BJ (cell line): ENCODE measurements at regions not wholly inside any gene's neighbourhood (a gene's known extent, or its start where the extent isn't known, plus 50 kb on each side); places are given as distances from the start of the nearest gene placed in this dataset.

ENCODE experiments used
- CTCF ChIA-PET: fragments of 350-600 bp; formaldehyde crosslinking; extraction: SDS; loops from one replicate; lab custom pipeline; 2021; ENCODE audit warnings: antibody characterized with exemption, inconsistent platforms; lab: Yijun Ruan, JAX
- POLR2A ChIA-PET: fragments of 300-600 bp; sonication (Branson Sonifier 250); formaldehyde crosslinking; extraction: SDS; loops from one replicate; lab custom pipeline; 2021; ENCODE audit warnings: antibody characterized with exemption; lab: Charles Lee
- DNase-seq: peaks from one replicate; pipeline ENCODE4 v3.0.0-alpha.2; 2011; ENCODE audit warnings: low read depth
- H3K27me3 ChIP-seq: 2 replicates; pipeline ENCODE4 v1.6.0; 2011; ENCODE audit warnings: low read length; ENCODE audit not compliant: control insufficient read depth, insufficient read depth
- H3K36me3 ChIP-seq: 2 replicates; pipeline ENCODE4 v1.5.1; 2011; ENCODE audit warnings: low read length; ENCODE audit not compliant: control insufficient read depth, insufficient read depth
- H3K4me3 ChIP-seq: 2 replicates; pipeline ENCODE4 v1.5.1; 2011; ENCODE audit warnings: low read depth, mild to moderate bottlenecking, control low read depth, low read length
- CTCF ChIP-seq: IDR thresholded peaks from 2 replicates; pipeline ENCODE4 v1.5.1; 2011; ENCODE audit warnings: low read depth, mild to moderate bottlenecking, control low read depth, inconsistent platforms, low read length, moderate library complexity; ENCODE audit not compliant: insufficient read depth

DNA sequence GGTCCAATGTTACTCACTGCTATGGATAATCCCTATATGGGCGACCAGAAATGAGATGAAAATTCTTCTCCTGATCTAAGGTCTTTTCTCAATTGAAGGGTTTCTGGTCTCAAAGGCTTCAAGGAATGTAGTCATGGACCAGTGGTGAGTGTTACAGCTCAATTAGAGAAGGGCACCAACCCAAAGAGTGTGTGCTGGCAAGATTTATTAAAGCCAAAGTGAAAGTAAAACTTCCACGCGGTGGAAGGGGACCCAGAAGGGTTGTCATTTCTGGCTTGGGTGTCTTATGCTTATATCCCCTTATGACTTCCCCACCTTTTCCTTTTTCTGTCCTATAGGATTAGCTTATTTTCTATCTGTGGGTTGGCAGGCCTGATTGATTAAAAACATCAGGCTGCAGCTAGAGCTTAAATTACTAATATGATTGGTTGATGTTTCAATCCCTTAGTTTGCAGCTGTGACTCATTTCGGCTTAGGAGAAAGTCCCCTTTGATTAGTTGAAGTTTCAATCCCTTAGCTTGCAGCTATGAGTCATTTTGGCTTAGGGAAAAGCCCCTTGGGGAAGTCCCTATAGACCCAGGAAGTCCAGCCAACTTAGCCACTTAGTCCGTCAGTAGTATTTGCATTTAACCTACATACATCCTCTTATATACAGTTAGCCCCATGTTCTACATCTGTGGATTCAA lies 179.5 kb upstream of the NLGN4Y start:
- POLR2A ChIA-PET, result no interaction called here
- no peak for DNase-seq
- Histone ChIP-seq H3K4me3 (no peak overlapping the region), H3K36me3 (no peaks in the 10 kb centered on the region), H3K27me3 (no peaks in the 10 kb centered on the region)
- CTCF ChIA-PET, result no interaction called here
- TF ChIP-seq CTCF, result no peak

DNA sequence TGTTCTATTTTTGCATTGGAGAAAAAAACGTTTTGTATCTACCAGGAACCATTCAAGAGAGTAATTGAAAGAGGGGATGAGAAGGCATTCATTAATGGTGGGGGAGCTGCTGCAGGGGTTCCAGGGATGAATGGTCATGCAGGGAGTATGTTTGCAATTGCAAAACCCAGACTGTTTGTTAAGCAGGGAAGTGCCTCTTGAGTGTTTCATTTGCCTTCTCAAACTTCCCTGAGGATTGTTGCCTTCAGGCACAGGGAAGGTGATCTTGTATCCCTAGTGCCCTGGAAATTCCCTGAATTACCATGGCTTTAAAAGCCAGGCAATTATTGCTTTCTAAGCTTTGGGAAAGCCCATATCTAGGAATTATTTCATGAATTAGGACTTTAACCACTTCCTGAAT lies 172.7 kb upstream of the NLGN4Y start:
- Histone ChIP-seq H3K36me3 (no peaks in the 10 kb centered on the region), H3K27me3 (no peaks in the 10 kb centered on the region), H3K4me3 (no peak overlapping the region)
- no peak for DNase-seq
- no peak for TF ChIP-seq CTCF
- CTCF ChIA-PET, result no interaction called here
- POLR2A ChIA-PET, result no interaction called here

- CTCF ChIA-PET, result no interaction called here
- DNase-seq, result no peak
- H3K4me3 ChIP-seq, result no peak overlapping the region
- H3K27me3 ChIP-seq, result no peaks in the 10 kb centered on the region
- TF ChIP-seq CTCF, result no peak
- H3K36me3 ChIP-seq, result no peaks in the 10 kb centered on the region
- POLR2A ChIA-PET, result no interaction called here
These were observed 168.2 kb upstream of the NLGN4Y start for GRCh38 chrY:14356154-14356553.

GRCh38 chrY:14360748-14361500 lies 163.4 kb upstream of the NLGN4Y start:
- H3K4me3 ChIP-seq, result no peak overlapping the region
- H3K36me3 ChIP-seq, result no peaks in the 10 kb centered on the region
- ChIA-PET CTCF (no interaction called here), POLR2A (no interaction called here)
- no peak for TF ChIP-seq CTCF
- DNase-seq, result no peak
- H3K27me3 ChIP-seq, result no peaks in the 10 kb centered on the region

DNA sequence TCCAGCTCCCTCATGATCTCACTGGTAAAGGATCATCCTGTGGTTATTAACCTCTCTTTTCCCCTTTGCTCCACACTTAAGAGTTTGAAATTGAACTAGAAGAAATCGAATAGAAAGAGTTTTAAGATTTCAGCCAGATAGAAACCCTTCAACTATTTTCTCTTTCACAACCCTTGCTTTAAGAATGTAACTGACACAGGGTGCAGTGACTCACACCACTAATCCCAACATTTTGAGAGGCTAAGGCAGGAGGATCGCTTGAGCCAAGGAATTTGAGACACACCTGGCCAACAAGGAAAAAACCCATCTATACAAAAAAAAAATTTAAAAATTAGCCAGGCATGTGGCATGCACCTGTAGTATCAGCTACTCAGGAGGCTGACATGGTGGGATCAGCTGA lies 150.7 kb upstream of the NLGN4Y start:
- POLR2A ChIA-PET, result no interaction called here
- no peak for TF ChIP-seq CTCF
- H3K4me3 ChIP-seq, result no peak overlapping the region
- DNase-seq, result no peak
- no peaks in the 10 kb centered on the region for H3K36me3 ChIP-seq
- H3K27me3 ChIP-seq, result no peaks in the 10 kb centered on the region
- CTCF ChIA-PET, result no interaction called here
